ENCODE measurements at regions not wholly inside any gene's neighbourhood (a gene's known extent, or its start where the extent isn't known, plus 50 kb on each side); places are given as distances from the start of the nearest gene placed in this dataset.
"Not testable (repeated sequence)": the region's sequence is repeated elsewhere in the genome, so short reads cannot be mapped to it uniquely, and the experiment has no call there.

DNA sequence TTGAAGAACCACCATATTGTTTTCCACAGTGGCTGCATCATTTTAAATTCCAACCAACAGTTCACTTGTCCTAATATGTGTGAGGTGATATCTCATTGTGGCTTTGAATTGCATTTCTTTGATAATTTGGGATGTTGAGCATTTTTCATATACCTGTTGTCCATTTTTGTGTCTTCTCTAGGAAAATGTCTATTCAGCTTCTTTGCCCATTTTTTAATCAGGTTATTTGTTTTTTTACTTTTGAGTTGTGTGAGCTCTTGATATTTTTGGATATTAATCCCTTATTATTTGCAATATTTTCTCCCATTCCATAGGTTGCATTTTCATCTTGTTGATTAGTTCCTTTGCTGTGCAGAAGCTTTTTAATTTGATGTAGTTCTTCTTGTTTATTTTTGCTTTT is 95.1 kb upstream of the CCDC71L start:
- no peaks in the 10 kb centered on the region for H3K27me3 Mint-ChIP-seq (ENCODE audit: insufficient read depth, low read depth)
- H3K27ac Mint-ChIP-seq, result no peak overlapping the region
- no peaks in the 10 kb centered on the region for H3K36me3 Mint-ChIP-seq
- H3K4me1 ChIP-seq, result no peaks in the 10 kb centered on the region
- TF ChIP-seq EZH2 (IDR thresholded peaks at IDR 0.05) (no peak), EZH2phosphoT487 (IDR thresholded peaks at IDR 0.05) (no peak)
- TF ChIP-seq, protein P1, sequence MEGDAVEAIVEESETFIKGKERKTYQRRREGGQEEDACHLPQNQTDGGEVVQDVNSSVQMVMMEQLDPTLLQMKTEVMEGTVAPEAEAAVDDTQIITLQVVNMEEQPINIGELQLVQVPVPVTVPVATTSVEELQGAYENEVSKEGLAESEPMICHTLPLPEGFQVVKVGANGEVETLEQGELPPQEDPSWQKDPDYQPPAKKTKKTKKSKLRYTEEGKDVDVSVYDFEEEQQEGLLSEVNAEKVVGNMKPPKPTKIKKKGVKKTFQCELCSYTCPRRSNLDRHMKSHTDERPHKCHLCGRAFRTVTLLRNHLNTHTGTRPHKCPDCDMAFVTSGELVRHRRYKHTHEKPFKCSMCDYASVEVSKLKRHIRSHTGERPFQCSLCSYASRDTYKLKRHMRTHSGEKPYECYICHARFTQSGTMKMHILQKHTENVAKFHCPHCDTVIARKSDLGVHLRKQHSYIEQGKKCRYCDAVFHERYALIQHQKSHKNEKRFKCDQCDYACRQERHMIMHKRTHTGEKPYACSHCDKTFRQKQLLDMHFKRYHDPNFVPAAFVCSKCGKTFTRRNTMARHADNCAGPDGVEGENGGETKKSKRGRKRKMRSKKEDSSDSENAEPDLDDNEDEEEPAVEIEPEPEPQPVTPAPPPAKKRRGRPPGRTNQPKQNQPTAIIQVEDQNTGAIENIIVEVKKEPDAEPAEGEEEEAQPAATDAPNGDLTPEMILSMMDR (IDR thresholded peaks at IDR 0.05), result no peak
- no peak overlapping the region for H3K4me3 ChIP-seq
- no peaks in the 10 kb centered on the region for H3K9me3 Mint-ChIP-seq
- H3K27me3 ChIP-seq, result no peaks in the 10 kb centered on the region
- DNase-seq (ENCODE audit: low spot score), result no peak
- H3K9ac ChIP-seq, result no peak overlapping the region
- no peak overlapping the region for H2AFZ ChIP-seq (replicated peaks)
- no peaks in the 10 kb centered on the region for H3K36me3 ChIP-seq
- no peaks in the 10 kb centered on the region for H3K4me1 Mint-ChIP-seq
- H3K9me3 ChIP-seq (ENCODE audit: low read depth), result no peaks in the 10 kb centered on the region
- H3K4me2 ChIP-seq, result no peak overlapping the region
- no peak overlapping the region for H3K4me3 Mint-ChIP-seq
- no peaks in the 10 kb centered on the region for H3K79me2 ChIP-seq (ENCODE audit: low read depth)
- H4K20me1 ChIP-seq (ENCODE audit: low read depth), result no peaks in the 10 kb centered on the region
- no peaks in the 10 kb centered on the region for H3F3A ChIP-seq (ENCODE audit: low read depth)
- H3K27ac ChIP-seq, result no peak overlapping the region

DNA sequence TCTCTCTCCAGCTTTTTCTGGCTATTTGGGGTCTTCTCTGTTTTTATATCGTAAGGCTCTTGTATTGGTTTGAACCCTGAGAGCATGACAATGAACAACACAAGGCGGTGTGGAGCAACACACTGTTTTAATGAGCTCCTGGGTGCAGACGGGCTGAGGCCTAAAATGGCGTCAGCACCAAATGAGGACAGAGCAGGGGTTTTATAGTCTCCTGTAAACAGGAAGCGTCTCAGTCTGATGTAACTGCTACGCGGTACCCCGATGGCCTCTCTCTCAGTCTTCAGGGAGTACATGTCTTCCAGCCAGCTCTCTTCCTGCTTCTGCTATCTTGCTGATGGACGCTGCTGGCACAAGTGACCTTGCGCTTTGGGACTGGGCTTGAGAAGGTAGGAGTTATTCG is 95.9 kb upstream of the CCDC71L start:
- no peak for TF ChIP-seq EZH2 (IDR thresholded peaks at IDR 0.05)
- TF ChIP-seq, protein P1 (IDR thresholded peaks at IDR 0.05), result no peak
- no peak for TF ChIP-seq EZH2phosphoT487 (IDR thresholded peaks at IDR 0.05)
- Histone ChIP-seq H3K27me3 (no peaks in the 10 kb centered on the region), H3K4me2 (no peak overlapping the region), H3K27ac (no peak overlapping the region), H3K9me3 (ENCODE audit: low read depth) (no peaks in the 10 kb centered on the region), H4K20me1 (ENCODE audit: low read depth) (no peaks in the 10 kb centered on the region), H3F3A (ENCODE audit: low read depth) (no peaks in the 10 kb centered on the region), H3K9ac (no peak overlapping the region), H2AFZ (replicated peaks) (no peak overlapping the region), H3K4me1 (no peaks in the 10 kb centered on the region), H3K79me2 (ENCODE audit: low read depth) (no peaks in the 10 kb centered on the region), H3K36me3 (no peaks in the 10 kb centered on the region), H3K4me3 (no peak overlapping the region)
- DNase-seq (ENCODE audit: low spot score), result no peak
- H3K4me1 Mint-ChIP-seq, result no peaks in the 10 kb centered on the region
- H3K27ac Mint-ChIP-seq, result no peak overlapping the region
- H3K36me3 Mint-ChIP-seq, result no peaks in the 10 kb centered on the region
- H3K9me3 Mint-ChIP-seq, result no peaks in the 10 kb centered on the region
- no peaks in the 10 kb centered on the region for H3K27me3 Mint-ChIP-seq (ENCODE audit: insufficient read depth, low read depth)
- no peak overlapping the region for H3K4me3 Mint-ChIP-seq

DNA sequence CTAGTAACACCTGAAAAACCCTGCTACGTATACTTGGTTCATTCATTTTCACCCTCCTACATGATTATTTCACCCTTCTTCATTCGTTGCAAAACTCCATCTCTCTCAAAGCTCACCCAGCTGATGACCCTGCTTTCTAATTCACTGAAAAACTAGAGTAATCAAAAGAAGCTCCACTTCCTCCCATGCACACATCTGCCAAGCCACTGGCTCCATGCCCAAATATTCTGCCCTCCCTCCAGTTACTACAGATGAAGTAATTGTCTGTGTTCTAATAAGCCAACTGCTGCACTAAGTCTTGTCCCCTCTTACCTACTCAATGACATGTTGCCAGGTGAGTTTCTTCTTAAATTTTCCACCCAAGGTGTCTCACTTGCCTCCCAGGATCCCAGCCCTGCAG is 96.9 kb upstream of the CCDC71L start:
- H3K4me1 ChIP-seq, result no peaks in the 10 kb centered on the region
- Mint-ChIP-seq H3K27me3 (ENCODE audit: insufficient read depth, low read depth) (no peaks in the 10 kb centered on the region), H3K9me3 (no peaks in the 10 kb centered on the region), H3K27ac (no peak overlapping the region), H3K4me3 (no peak overlapping the region), H3K36me3 (no peaks in the 10 kb centered on the region), H3K4me1 (no peaks in the 10 kb centered on the region)
- no peak overlapping the region for H3K4me3 ChIP-seq
- TF ChIP-seq EZH2 (IDR thresholded peaks at IDR 0.05) (no peak), EZH2phosphoT487 (IDR thresholded peaks at IDR 0.05) (no peak)
- TF ChIP-seq, protein P1 (IDR thresholded peaks at IDR 0.05), result no peak
- DNase-seq (ENCODE audit: low spot score), result no peak
- H3K4me2 ChIP-seq, result no peak overlapping the region
- H3K9me3 ChIP-seq (ENCODE audit: low read depth), result no peaks in the 10 kb centered on the region
- H2AFZ ChIP-seq (replicated peaks), result no peak overlapping the region
- no peak overlapping the region for H3K27ac ChIP-seq
- no peaks in the 10 kb centered on the region for H4K20me1 ChIP-seq (ENCODE audit: low read depth)
- no peaks in the 10 kb centered on the region for H3K27me3 ChIP-seq
- H3K36me3 ChIP-seq, result no peaks in the 10 kb centered on the region
- H3K9ac ChIP-seq, result no peak overlapping the region
- no peaks in the 10 kb centered on the region for H3K79me2 ChIP-seq (ENCODE audit: low read depth)
- H3F3A ChIP-seq (ENCODE audit: low read depth), result no peaks in the 10 kb centered on the region

DNA sequence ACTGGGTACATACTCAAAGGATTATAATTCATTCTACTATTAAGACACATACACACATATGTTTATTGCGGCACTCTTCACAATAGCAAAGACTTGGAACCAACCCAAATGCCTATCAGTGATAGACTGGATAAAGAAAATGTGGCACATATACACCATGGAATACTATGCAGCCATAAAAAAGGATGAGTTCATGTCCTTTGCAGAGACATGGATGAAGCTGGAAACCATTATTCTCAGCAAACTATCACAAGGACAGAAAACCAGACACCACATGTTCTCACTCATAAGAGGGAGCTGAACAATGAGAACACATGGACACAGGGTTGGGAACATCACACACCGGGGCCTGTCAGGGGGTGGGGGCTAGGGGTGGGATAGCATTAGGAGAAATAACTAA is 101.9 kb upstream of the CCDC71L start:
- H2AFZ ChIP-seq (replicated peaks); H3K27me3 Mint-ChIP-seq (ENCODE audit: insufficient read depth, low read depth); H3K27me3 ChIP-seq; H3K36me3 ChIP-seq; H3K9me3 ChIP-seq (ENCODE audit: low read depth); H3K4me1 Mint-ChIP-seq; DNase-seq (ENCODE audit: low spot score); H3K27ac ChIP-seq; H3K4me1 ChIP-seq; H4K20me1 ChIP-seq (ENCODE audit: low read depth); H3F3A ChIP-seq (ENCODE audit: low read depth); H3K36me3 Mint-ChIP-seq; H3K9ac ChIP-seq; H3K4me3 Mint-ChIP-seq; H3K9me3 Mint-ChIP-seq; H3K79me2 ChIP-seq (ENCODE audit: low read depth); H3K4me2 ChIP-seq; H3K4me3 ChIP-seq; H3K27ac Mint-ChIP-seq: not testable (repeated sequence)
